H9 (cell line): ENCODE measurements at regions not wholly inside any gene's neighbourhood (a gene's known extent, or its start where the extent isn't known, plus 50 kb on each side); places are given as distances from the start of the nearest gene placed in this dataset.

ENCODE experiments used
- DNase-seq: peaks from one replicate; pipeline ENCODE4 v3.0.0-alpha.2; 2017
- H2AFZ ChIP-seq: one replicate; pipeline ENCODE4 v1.6.1; 2013; ENCODE audit warnings: mild to moderate bottlenecking, low read length, control low read depth, moderate library complexity
- H2AK5ac ChIP-seq: 2 replicates; pipeline ENCODE4 v1.6.1; 2013; ENCODE audit warnings: low read length, control low read depth, mixed read lengths; ENCODE audit not compliant: insufficient read length
- H2BK120ac ChIP-seq: one replicate; pipeline ENCODE4 v1.6.1; 2013; ENCODE audit warnings: low read depth, mild to moderate bottlenecking, low read length, control low read depth, inconsistent platforms; ENCODE audit not compliant: poor library complexity, severe bottlenecking
- H2BK12ac ChIP-seq: 2 replicates; pipeline ENCODE4 v1.6.1; 2013; ENCODE audit warnings: low read length, control low read depth, mixed read lengths, low read depth; ENCODE audit not compliant: insufficient read length
- H2BK15ac ChIP-seq: 2 replicates; pipeline ENCODE4 v1.6.1; 2013; ENCODE audit warnings: low read depth, low read length, control low read depth
- H2BK20ac ChIP-seq: one replicate; pipeline ENCODE4 v1.6.1; 2013; ENCODE audit warnings: low read depth, mild to moderate bottlenecking, low read length, control low read depth, inconsistent platforms; ENCODE audit not compliant: poor library complexity, severe bottlenecking
- H2BK5ac ChIP-seq: 2 replicates; pipeline ENCODE4 v1.6.1; 2013; ENCODE audit warnings: low read length, control low read depth, mixed read lengths; ENCODE audit not compliant: insufficient read length
- H3K14ac ChIP-seq: 2 replicates; pipeline ENCODE4 v1.6.1; 2013; ENCODE audit warnings: low read length, control low read depth; ENCODE audit not compliant: insufficient read depth
- H3K18ac ChIP-seq: 2 replicates; pipeline ENCODE4 v1.6.1; 2013; ENCODE audit warnings: low read depth, mild to moderate bottlenecking, mixed read lengths, low read length, control low read depth; ENCODE audit not compliant: insufficient read length
- H3K23ac ChIP-seq: 2 replicates; pipeline ENCODE4 v1.6.1; 2013; ENCODE audit warnings: low read length, control low read depth, mixed read lengths, low read depth; ENCODE audit not compliant: insufficient read length
- H3K23me2 ChIP-seq: 2 replicates; pipeline ENCODE4 v1.6.1; 2013; ENCODE audit warnings: low read depth, mild to moderate bottlenecking, mixed read lengths, low read length, control low read depth; ENCODE audit not compliant: insufficient read length, poor library complexity, severe bottlenecking
- H3K27ac ChIP-seq: 2 replicates; pipeline ENCODE4 v1.5.1; 2013; ENCODE audit warnings: low read length, control low read depth, mixed read lengths, low read depth; ENCODE audit not compliant: insufficient read length
- H3K27me3 ChIP-seq: 2 replicates; pipeline ENCODE4 v1.6.1; 2013; ENCODE audit warnings: low read length, control low read depth, inconsistent platforms; ENCODE audit not compliant: insufficient read depth
- H3K4ac ChIP-seq: 2 replicates; pipeline ENCODE4 v1.6.1; 2013; ENCODE audit warnings: low read depth, mild to moderate bottlenecking, control low read depth, inconsistent platforms, low read length, moderate library complexity
- H3K4me1 ChIP-seq: 2 replicates; pipeline ENCODE4 v1.6.1; 2013; ENCODE audit warnings: low read length, control low read depth, inconsistent platforms; ENCODE audit not compliant: insufficient read depth
- H3K4me2 ChIP-seq: 2 replicates; pipeline ENCODE4 v1.6.1; 2013; ENCODE audit warnings: low read length, control low read depth, mixed read lengths; ENCODE audit not compliant: insufficient read length, insufficient read depth
- H3K56ac ChIP-seq: 2 replicates; pipeline ENCODE4 v1.6.1; 2013; ENCODE audit warnings: low read depth, mild to moderate bottlenecking, mixed read lengths, low read length, control low read depth; ENCODE audit not compliant: insufficient read length
- H3K79me1 ChIP-seq: 2 replicates; pipeline ENCODE4 v1.6.1; 2013; ENCODE audit warnings: low read depth, mild to moderate bottlenecking, moderate library complexity, low read length, control low read depth, inconsistent platforms; ENCODE audit not compliant: insufficient read depth, poor library complexity, severe bottlenecking
- H3K79me2 ChIP-seq: 2 replicates; pipeline ENCODE4 v1.6.1; 2013; ENCODE audit warnings: low read length, control low read depth, inconsistent platforms; ENCODE audit not compliant: insufficient read depth
- H3K9ac ChIP-seq: 2 replicates; pipeline ENCODE4 v1.6.1; 2013; ENCODE audit warnings: low read length, control low read depth, mixed read lengths; ENCODE audit not compliant: insufficient read length; ENCODE audit errors: extremely low read depth
- H3K9me3 ChIP-seq: one replicate; pipeline ENCODE4 v1.6.1; 2013; ENCODE audit warnings: low read depth, low read length, inconsistent platforms; ENCODE audit not compliant: control insufficient read depth
- H3T11ph ChIP-seq: one replicate; pipeline ENCODE4 v1.6.1; 2013; ENCODE audit warnings: mild to moderate bottlenecking, low read length, control low read depth, inconsistent platforms
- H4K20me1 ChIP-seq: one replicate; pipeline ENCODE4 v1.6.1; 2013; ENCODE audit not compliant: control insufficient read depth, insufficient read length, insufficient read depth
- H4K5ac ChIP-seq: 2 replicates; pipeline ENCODE4 v1.6.1; 2013; ENCODE audit warnings: low read depth, mild to moderate bottlenecking, mixed read lengths, low read length, control low read depth; ENCODE audit not compliant: insufficient read length
- H4K8ac ChIP-seq: replicated peaks from 2 replicates; pipeline ENCODE4 v1.6.1; 2013; ENCODE audit warnings: low read length, control low read depth, mixed read lengths, low read depth; ENCODE audit not compliant: insufficient read length
- H4K91ac ChIP-seq: 2 replicates; pipeline ENCODE4 v1.6.1; 2013; ENCODE audit warnings: low read depth, mild to moderate bottlenecking, moderate library complexity, mixed read lengths, low read length, control low read depth; ENCODE audit not compliant: insufficient read length
- H3K27ac Mint-ChIP-seq, 3 experiments: 2 replicates in 2 of 3; 3 replicates in 1 of 3; pipeline ENCODE4 v1.8.0; 2020 to 2021; ENCODE audit warnings: mixed read lengths in 3 of 3, mild to moderate bottlenecking in 1 of 3, moderate library complexity in 1 of 3
- H3K27me3 Mint-ChIP-seq: 2 replicates; pipeline ENCODE4 v1.8.0; 2021; ENCODE audit warnings: low read depth, mild to moderate bottlenecking, moderate library complexity, mixed read lengths
- H3K36me3 Mint-ChIP-seq, 3 experiments: 2 replicates in 2 of 3; 3 replicates in 1 of 3; pipeline ENCODE4 v1.8.0; 2020 to 2021; ENCODE audit warnings: low read depth in 3 of 3, mixed read lengths in 3 of 3; ENCODE audit not compliant: insufficient read depth in 1 of 3
- H3K4me1 Mint-ChIP-seq, 2 experiments: 2 replicates each; pipeline ENCODE4 v1.8.0; 2020; ENCODE audit warnings: mixed read lengths in 2 of 2
- H3K4me3 Mint-ChIP-seq, 2 experiments: 2 replicates in 1 of 2; 3 replicates in 1 of 2; pipeline ENCODE4 v1.8.0; 2020 to 2021; ENCODE audit warnings: mild to moderate bottlenecking in 2 of 2, mixed read lengths in 2 of 2, moderate library complexity in 1 of 2
- H3K9me3 Mint-ChIP-seq, 2 experiments: 2 replicates in 1 of 2; 3 replicates in 1 of 2; pipeline ENCODE4 v1.8.0; 2020; ENCODE audit warnings: mild to moderate bottlenecking in 2 of 2, mixed read lengths in 2 of 2, moderate library complexity in 1 of 2
- CTCF ChIP-seq: fragments of 200-600 bp; sonication (generic); conservative IDR thresholded peaks from 3 replicates; pipeline ENCODE4 v1.8.0; 2021; ENCODE audit warnings: antibody characterized with exemption, mild to moderate bottlenecking

- H2BK12ac ChIP-seq, result no peak overlapping the region
- no peak for TF ChIP-seq CTCF
- H3K9me3 ChIP-seq, result no peaks in the 10 kb centered on the region
- H3K18ac ChIP-seq, result no peak overlapping the region
- Mint-ChIP-seq H3K27ac (no peak overlapping the region), H3K36me3 (peaks cover 1 to 4% (median 2%) of the 10 kb centered on the region in 3 experiments; a peak in 2 of 7 replicates), H3K4me3 (no peak overlapping the region), H3K9me3 (peaks cover 3 to 9% of the 10 kb centered on the region in 2 experiments; a peak in 4 of 5 replicates), H3K4me1 (peaks cover 6 to 12% of the 10 kb centered on the region in 2 experiments), H3K27me3 (no peaks in the 10 kb centered on the region)
- H3K56ac ChIP-seq, result no peak overlapping the region
- no peak overlapping the region for H3T11ph ChIP-seq
- H3K23me2 ChIP-seq, result no peaks in the 10 kb centered on the region
- no peak overlapping the region for H3K4ac ChIP-seq
- no peak overlapping the region for H2AFZ ChIP-seq
- no peak overlapping the region for H2BK20ac ChIP-seq
- no peak overlapping the region for H2AK5ac ChIP-seq
- no peak overlapping the region for H4K8ac ChIP-seq
- H2BK5ac ChIP-seq, result no peak overlapping the region
- no peaks in the 10 kb centered on the region for H4K20me1 ChIP-seq
- no peak overlapping the region for H3K14ac ChIP-seq
- no peak overlapping the region for H3K4me2 ChIP-seq
- no peaks in the 10 kb centered on the region for H3K79me2 ChIP-seq
- no peak for DNase-seq
- H3K27me3 ChIP-seq, result no peaks in the 10 kb centered on the region
- no peak overlapping the region for H4K5ac ChIP-seq
- H3K9ac ChIP-seq, result no peak overlapping the region
- H2BK15ac ChIP-seq, result no peak overlapping the region
- H3K79me1 ChIP-seq, result no peaks in the 10 kb centered on the region
- no peak overlapping the region for H2BK120ac ChIP-seq
- no peak overlapping the region for H3K23ac ChIP-seq
- no peak overlapping the region for H3K27ac ChIP-seq
- H4K91ac ChIP-seq, result no peak overlapping the region
- H3K4me1 ChIP-seq, result no peaks in the 10 kb centered on the region
These were observed 564.6 kb downstream of the FLRT2 start for GRCh38 chr14:86094512-86094911.
